HFFc6 (cell line): ENCODE measurements at regions not wholly inside any gene's neighbourhood (a gene's known extent, or its start where the extent isn't known, plus 50 kb on each side); places are given as distances from the start of the nearest gene placed in this dataset.

Source experiments
- DNase-seq: peaks from one replicate; pipeline ENCODE4 v3.0.0-alpha.2; 2018
- H3K27ac Mint-ChIP-seq: 2 replicates; pipeline ENCODE4 v1.8.0; 2020; ENCODE audit warnings: mild to moderate bottlenecking, mixed read lengths
- H3K27me3 Mint-ChIP-seq: 2 replicates; pipeline ENCODE4 v1.8.0; 2021; ENCODE audit warnings: mild to moderate bottlenecking, moderate library complexity, mixed read lengths; ENCODE audit not compliant: insufficient read depth
- H3K36me3 Mint-ChIP-seq: 2 replicates; pipeline ENCODE4 v1.8.0; 2021; ENCODE audit warnings: low read depth, mixed read lengths
- H3K4me1 Mint-ChIP-seq: 2 replicates; pipeline ENCODE4 v1.8.0; 2020; ENCODE audit warnings: low read depth, mixed read lengths
- H3K4me3 Mint-ChIP-seq: 2 replicates; pipeline ENCODE4 v1.8.0; 2020; ENCODE audit warnings: mild to moderate bottlenecking, moderate library complexity, mixed read lengths
- H3K9me3 Mint-ChIP-seq: 2 replicates; pipeline ENCODE4 v1.8.0; 2020; ENCODE audit warnings: mild to moderate bottlenecking, mixed read lengths
- CTCF ChIP-seq: fragments of 200-600 bp; sonication (generic); IDR thresholded peaks from 2 replicates; pipeline ENCODE4 v1.5.0; 2021; ENCODE audit warnings: antibody characterized with exemption, mild to moderate bottlenecking

- Mint-ChIP-seq H3K4me1 (peaks cover 61% of the 10 kb centered on the region), H3K9me3 (no peaks in the 10 kb centered on the region), H3K4me3 (no peak overlapping the region), H3K27me3 (no peaks in the 10 kb centered on the region), H3K27ac (peak overlapping the region; percentile 38; the same call in 1 of the 2 replicates), H3K36me3 (0 out of 2 replicates have a peak, but pooled peaks cover 8% of the 10 kb centered on the region)
- DNase-seq = peak; percentile 61
- peak; percentile 86 for TF ChIP-seq CTCF
Observed at GRCh38 chr12:77724367-77724957, 106.2 kb upstream of the NAV3 start.

- Mint-ChIP-seq H3K4me3 (no peak overlapping the region), H3K4me1 (peaks cover 61% of the 10 kb centered on the region), H3K27me3 (no peaks in the 10 kb centered on the region; the same call in 1 of the 2 replicates), H3K27ac (no peak overlapping the region), H3K9me3 (0 out of 2 replicates have a peak, but pooled peaks cover 5% of the 10 kb centered on the region), H3K36me3 (0 out of 2 replicates have a peak, but pooled peaks cover 8% of the 10 kb centered on the region)
- no peak for DNase-seq
- no peak for TF ChIP-seq CTCF
Observed at GRCh38 chr12:77723308-77723707, 107.4 kb upstream of the NAV3 start.

- Mint-ChIP-seq H3K4me3 (no peak overlapping the region), H3K4me1 (peaks cover 55% of the 10 kb centered on the region), H3K36me3 (0 out of 2 replicates have a peak, but pooled peaks cover 8% of the 10 kb centered on the region), H3K27ac (no peak overlapping the region), H3K9me3 (0 out of 2 replicates have a peak, but pooled peaks cover 5% of the 10 kb centered on the region), H3K27me3 (no peaks in the 10 kb centered on the region; the same call in 1 of the 2 replicates)
- DNase-seq = no peak
- TF ChIP-seq CTCF = no peak
Observed at GRCh38 chr12:77722536-77722935, 108.2 kb upstream of the NAV3 start.

- peak; percentile 67 for TF ChIP-seq CTCF
- Mint-ChIP-seq H3K27ac (no peak overlapping the region), H3K27me3 (no peaks in the 10 kb centered on the region; the same call in 1 of the 2 replicates), H3K4me1 (peaks cover 37% of the 10 kb centered on the region), H3K9me3 (0 out of 2 replicates have a peak, but pooled peaks cover 5% of the 10 kb centered on the region), H3K4me3 (no peak overlapping the region), H3K36me3 (no peaks in the 10 kb centered on the region)
- DNase-seq = peak; percentile 21
Observed at GRCh38 chr12:77720258-77720657, 110.4 kb upstream of the NAV3 start.

- Mint-ChIP-seq H3K9me3 (no peaks in the 10 kb centered on the region), H3K27me3 (no peaks in the 10 kb centered on the region; the same call in 1 of the 2 replicates)
- DNase-seq = no peak
Observed at GRCh38 chr12:77710209-77710608, 120.5 kb upstream of the NAV3 start.

More at GRCh38 chr12:77710209-77710608, 120.5 kb upstream of the NAV3 start:
- no peak overlapping the region for H3K27ac Mint-ChIP-seq
- no peak for TF ChIP-seq CTCF
- H3K4me1 Mint-ChIP-seq = no peaks in the 10 kb centered on the region
- H3K4me3 Mint-ChIP-seq = no peak overlapping the region
- H3K36me3 Mint-ChIP-seq = no peaks in the 10 kb centered on the region
